Adrenal gland (tissue), 5 donors: ENCODE measurements at regions not wholly inside any gene's neighbourhood (a gene's known extent, or its start where the extent isn't known, plus 50 kb on each side); places are given as distances from the start of the nearest gene placed in this dataset.

Experiments
- CTCF ChIP-seq, 6 experiments: fragments of 450-650 bp in 4 of 6; fragments of 200-600 bp in 2 of 6; sonication (generic) in 1 of 6; IDR thresholded peaks; 1 replicate in 5 of 6; 2 replicates in 1 of 6; pipeline versions ENCODE4 v1.5.1 to v1.8.0; 2016 to 2021; ENCODE audit warnings: antibody characterized with exemption in 6 of 6, mild to moderate bottlenecking in 2 of 6, moderate library complexity in 1 of 6
- POLR2A ChIP-seq, 2 donors: fragments of 450-650 bp; IDR thresholded peaks; one replicate each; pipeline ENCODE4 v1.6.1; 2017; ENCODE audit warnings: antibody characterized with exemption in 2 of 2, mild to moderate bottlenecking in 2 of 2, moderate library complexity in 1 of 2
- donor health status: DM: no; HTN: no; CAD: no.

- TF ChIP-seq CTCF (IDR thresholded peaks at IDR 0.05) (no peak), POLR2A (IDR thresholded peaks at IDR 0.05) (no peak)
These were observed 173.7 kb upstream of the ANKRD55 start for GRCh38 chr5:56406838-56407237.
